Activated CD4-positive, alpha-beta T cell treated with anti-CD3 and anti-CD28 coated beads, Interleukin-2, amount 50 U/mL, for 1 hour (primary cell): ENCODE measurements at regions not wholly inside any gene's neighbourhood (a gene's known extent, or its start where the extent isn't known, plus 50 kb on each side); places are given as distances from the start of the nearest gene placed in this dataset.
"Not testable (repeated sequence)": the region's sequence is repeated elsewhere in the genome, so short reads cannot be mapped to it uniquely, and the experiment has no call there.

Experiments
- DNase-seq: peaks from one replicate; pipeline ENCODE4 v3.0.0-alpha.2; 2020

- no peak for DNase-seq
Measured at GRCh38 chr10:29784175-29784773, 149.5 kb upstream of the SVIL start.

- no peak for DNase-seq
Measured at GRCh38 chr10:29783201-29783947, 148.6 kb upstream of the SVIL start.

- no peak for DNase-seq
Measured at GRCh38 chr10:29780639-29781038, 145.9 kb upstream of the SVIL start.

- no peak for DNase-seq
Measured at GRCh38 chr10:29780096-29780495, 145.3 kb upstream of the SVIL start.

GRCh38 chr10:29776246-29776645 lies 141.5 kb upstream of the SVIL start:
- no peak for DNase-seq

GRCh38 chr10:29774475-29774874 lies 139.7 kb upstream of the SVIL start:
- DNase-seq, result no peak

- no peak for DNase-seq
Measured at GRCh38 chr10:29773675-29774091, 138.9 kb upstream of the SVIL start.

GRCh38 chr10:29772403-29772802 lies 137.6 kb upstream of the SVIL start:
- no peak for DNase-seq

- DNase-seq, result no peak
Measured at GRCh38 chr10:29771376-29771775, 136.6 kb upstream of the SVIL start.

GRCh38 chr10:29769277-29769676 lies 134.5 kb upstream of the SVIL start:
- DNase-seq, result not testable (repeated sequence)

GRCh38 chr10:29767968-29768367 lies 133.2 kb upstream of the SVIL start:
- no peak for DNase-seq

GRCh38 chr10:29766753-29767152 lies 132.0 kb upstream of the SVIL start:
- DNase-seq, result no peak

GRCh38 chr10:29765330-29765729 lies 130.6 kb upstream of the SVIL start:
- no peak for DNase-seq

- no peak for DNase-seq
Measured at GRCh38 chr10:29763396-29763795, 128.6 kb upstream of the SVIL start.

GRCh38 chr10:29761916-29762315 lies 127.1 kb upstream of the SVIL start:
- no peak for DNase-seq

- no peak for DNase-seq
Measured at GRCh38 chr10:29760138-29760900, 125.5 kb upstream of the SVIL start.

GRCh38 chr10:29757551-29758297 lies 123.0 kb upstream of the SVIL start:
- no peak for DNase-seq

- DNase-seq, result no peak
Measured at GRCh38 chr10:29756451-29756850, 121.7 kb upstream of the SVIL start.

GRCh38 chr10:29753283-29753682 lies 118.5 kb upstream of the SVIL start:
- no peak for DNase-seq

GRCh38 chr10:29751684-29752083 lies 116.9 kb upstream of the SVIL start:
- no peak for DNase-seq

GRCh38 chr10:29751240-29751639 lies 116.5 kb upstream of the SVIL start:
- DNase-seq, result no peak

GRCh38 chr10:29749150-29749549 lies 114.4 kb upstream of the SVIL start:
- DNase-seq, result no peak

- DNase-seq, result no peak
Measured at GRCh38 chr10:29748109-29748650, 113.4 kb upstream of the SVIL start.
